HG03108 (cell line): ENCODE measurements at regions not wholly inside any gene's neighbourhood (a gene's known extent, or its start where the extent isn't known, plus 50 kb on each side); places are given as distances from the start of the nearest gene placed in this dataset.
"Not testable (repeated sequence)": the region's sequence is repeated elsewhere in the genome, so short reads cannot be mapped to it uniquely, and the experiment has no call there.

Source experiments
- ATAC-seq: cut with Tn5 transposase; IDR thresholded peaks from one replicate; pipeline ENCODE4 v1.9.1; 2021; ENCODE audit warnings: moderate library complexity; ENCODE audit not compliant: unreplicated experiment

DNA sequence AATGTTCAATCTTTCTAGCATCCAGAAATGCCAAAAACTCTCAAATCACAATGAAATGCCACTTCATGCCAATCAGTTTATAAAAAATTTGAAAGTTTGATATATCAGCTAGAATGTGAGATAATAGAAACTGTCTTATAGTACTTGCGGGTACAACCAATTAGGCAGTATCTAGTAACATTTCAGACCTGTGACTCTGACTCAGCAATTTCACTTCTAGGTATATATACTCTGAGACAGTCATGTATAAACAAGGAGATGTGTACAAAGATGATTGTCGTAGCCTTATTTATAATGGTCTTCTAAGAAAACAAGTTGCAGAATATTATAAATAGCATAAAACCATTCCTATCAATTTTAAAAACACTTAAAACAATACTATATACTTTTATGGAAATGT is 252.3 kb upstream of the PODXL start:
- no peak for ATAC-seq

DNA sequence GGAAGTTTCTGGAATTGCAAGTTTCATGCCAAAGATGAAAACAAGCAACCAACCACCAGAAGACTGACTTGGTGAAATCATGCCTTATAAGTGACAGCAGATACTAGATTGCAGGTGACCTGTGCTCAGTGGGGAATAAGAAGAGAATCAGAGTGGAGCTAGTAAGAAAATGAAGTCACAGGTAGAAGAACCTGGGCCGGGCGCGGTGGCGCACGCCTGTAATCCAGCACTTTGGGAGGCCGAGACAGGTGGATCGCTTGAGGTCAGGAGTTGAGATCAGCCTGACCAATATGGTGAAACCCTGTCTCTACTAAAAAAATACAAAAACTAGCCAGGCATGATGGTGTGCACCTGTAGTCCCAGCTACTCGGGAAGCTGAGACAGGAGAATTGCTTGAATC is 251.7 kb upstream of the PODXL start:
- not testable (repeated sequence) for ATAC-seq

DNA sequence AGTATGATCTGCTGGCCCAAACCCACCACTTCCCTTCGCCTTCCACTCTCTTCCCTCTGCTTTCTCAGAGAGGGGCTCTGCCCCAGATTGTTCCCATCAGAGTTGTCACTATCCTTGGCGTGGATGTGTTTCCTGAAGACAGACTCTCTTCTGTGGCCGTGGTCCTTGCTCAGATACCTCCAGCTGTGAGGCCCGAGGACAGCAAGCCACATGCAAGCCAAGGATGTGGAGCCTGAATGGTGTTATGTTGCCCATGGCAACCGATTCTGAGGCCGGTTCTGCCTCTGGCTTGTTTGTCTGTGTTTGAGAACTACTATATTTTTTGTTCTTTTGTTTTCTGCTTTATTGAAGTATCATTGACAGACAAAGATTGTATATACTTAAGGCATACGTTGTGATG is 247.4 kb upstream of the PODXL start:
- ATAC-seq, result no peak

DNA sequence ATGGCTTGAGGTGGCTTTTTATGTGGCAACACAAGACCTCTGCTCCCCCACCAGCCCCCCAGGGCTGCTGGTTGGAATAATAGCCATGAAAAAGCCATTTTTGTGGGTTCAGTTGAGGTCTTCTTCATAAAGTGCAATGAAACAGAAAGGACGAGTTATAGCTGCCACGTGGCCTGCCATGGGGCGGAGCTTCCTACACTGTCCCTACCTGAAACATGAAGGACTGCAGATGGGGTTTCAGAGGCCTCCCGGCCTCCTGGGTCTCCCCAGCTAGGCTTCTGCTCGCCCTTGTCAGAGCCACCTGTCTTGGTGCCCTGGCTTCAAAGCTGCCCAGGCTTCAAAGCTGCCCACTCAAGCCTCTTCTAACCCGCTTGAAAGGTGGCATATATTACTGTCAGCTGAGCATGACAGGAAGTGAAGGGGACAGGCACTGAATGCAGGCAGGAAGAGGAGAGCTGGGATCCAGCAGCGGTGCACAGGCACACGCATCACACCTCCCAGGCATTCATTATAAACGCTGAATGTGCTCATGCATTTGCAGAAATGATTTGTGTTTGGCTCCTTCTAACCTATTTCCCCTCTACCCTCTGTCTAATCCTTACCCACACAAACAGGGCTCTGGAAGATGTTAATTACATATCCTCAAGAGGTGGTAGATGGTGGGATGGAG is 245.9 kb upstream of the PODXL start:
- no peak for ATAC-seq

DNA sequence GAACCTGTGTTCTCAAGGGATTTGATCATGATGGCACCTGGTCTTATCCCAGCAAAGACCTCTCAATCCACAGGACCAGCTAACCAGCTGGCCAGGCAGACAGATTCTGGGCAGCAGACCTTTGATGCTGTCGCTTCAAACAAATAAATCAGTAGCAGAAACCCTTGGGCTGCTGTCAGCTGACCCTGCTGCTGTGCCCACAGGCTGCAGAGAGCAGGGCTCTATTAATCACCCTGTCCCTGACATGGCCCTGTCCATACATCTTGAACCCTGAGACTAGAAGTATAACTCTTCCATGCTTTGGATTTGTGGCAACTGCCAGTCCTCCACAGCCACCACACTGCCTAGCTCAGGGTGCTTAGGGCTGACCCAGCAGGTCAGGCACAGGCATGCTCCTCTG is 244.1 kb upstream of the PODXL start:
- no peak for ATAC-seq

DNA sequence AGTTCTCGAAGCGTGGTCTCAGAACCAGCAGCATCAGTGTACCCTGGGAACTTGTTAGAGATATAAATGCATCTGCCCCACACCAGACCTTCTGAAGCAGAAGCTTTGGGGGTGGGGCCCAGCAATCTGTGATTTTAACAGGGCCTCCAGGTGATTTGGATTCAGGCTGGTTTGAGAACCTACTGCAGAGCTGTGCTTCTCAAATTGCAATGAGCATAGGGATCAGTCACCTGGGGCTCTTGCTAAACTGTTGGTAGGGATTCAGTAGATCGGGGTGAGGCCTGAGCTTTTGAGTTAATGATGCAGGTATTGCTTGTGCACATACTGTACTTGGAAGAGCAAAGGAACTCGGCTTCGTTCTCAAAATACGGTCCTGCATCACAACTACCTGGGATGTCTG is 243.6 kb upstream of the PODXL start:
- no peak for ATAC-seq

DNA sequence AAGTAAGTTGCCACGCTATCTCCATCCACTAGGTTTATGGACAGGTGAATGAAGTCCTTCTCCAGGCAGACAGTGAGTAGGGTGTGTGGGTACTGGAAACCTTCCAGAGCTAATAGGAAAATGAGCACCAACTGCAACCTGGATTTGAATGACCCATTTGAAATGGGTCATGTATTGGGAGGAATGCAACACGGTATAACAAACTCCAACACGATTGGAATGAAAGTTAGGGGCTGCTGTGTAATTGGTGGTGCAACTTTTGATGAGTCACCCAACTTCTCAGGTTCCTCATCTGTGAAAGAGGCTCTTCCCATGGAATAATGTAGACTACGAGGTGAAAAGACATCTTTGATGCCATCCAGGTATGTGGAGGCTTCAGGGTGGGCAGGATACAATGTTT is 241.4 kb upstream of the PODXL start:
- no peak for ATAC-seq

DNA sequence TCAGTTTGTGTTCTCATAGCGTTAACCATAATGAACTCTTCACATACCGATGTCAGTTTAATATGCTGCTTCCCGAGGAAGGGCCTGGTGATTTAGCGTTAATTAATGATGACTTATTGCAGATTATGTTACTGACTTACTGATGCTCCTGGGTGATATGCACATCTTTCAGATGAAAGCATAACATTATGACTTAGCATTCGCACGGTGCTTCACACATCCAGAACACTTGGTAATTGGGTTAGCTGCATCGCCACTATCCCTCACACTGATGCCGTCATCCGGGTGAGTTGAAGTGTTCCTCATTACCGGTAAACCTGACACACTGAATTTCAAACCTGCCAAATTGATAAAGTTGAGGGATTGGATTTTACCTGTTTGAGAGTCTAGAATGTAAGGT is 239.0 kb upstream of the PODXL start:
- ATAC-seq, result no peak

DNA sequence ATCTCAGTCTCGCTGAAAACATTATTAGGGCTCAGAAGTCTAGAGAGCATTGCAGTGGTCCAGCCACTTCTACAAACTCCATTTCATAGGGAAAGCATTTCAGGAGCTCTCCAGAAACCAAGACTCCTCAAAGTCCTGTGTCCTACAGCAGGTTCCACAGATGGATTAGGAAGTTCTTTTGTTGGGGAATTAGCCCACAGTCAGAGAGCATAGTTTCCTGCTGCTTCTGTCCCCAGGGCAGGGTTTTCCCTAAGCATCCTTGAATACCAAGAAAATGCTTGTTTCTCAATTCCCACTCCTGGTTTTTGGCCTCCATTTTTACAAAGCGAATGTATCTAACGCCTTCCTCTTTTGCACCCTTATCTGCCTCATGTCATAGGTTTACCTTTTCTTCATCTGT is 235.9 kb upstream of the PODXL start:
- ATAC-seq, result no peak

DNA sequence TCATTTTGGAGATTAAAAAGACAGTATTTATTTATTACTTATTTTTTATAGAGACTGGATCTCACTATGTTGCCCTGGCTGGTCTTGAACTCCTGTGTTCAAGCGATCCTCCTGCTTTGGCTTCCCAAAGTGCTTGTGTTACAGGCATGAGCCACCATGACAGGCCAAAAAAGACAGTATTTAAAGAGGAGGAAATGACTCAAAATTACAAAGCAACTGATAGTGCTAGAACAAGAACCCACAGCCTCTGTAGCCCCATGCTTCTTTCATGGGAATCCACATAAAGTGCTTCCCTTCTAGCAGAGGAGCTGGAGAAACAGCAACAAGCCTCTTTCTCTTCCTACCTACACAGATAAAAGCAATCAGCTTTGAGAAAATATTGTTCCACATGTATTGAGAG is 230.7 kb upstream of the PODXL start:
- ATAC-seq, result no peak

DNA sequence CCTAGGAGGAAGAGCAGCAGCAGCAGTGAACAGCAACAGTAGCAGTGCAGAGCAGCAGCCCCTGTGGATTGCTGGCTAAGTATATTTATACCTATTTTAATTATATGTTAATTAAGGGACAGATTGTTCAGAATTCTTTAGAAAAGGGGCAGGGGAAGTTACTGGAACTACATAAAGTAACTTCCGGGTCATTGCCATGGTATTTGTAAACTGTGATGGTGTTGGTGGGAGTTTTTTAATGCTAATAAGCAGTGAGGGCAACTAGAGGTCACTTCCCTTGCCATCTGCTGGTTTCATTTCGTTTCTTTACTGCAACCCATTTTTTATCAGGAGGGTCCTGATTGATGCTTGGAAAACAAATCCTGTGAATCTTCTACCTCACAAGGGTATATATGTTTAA is 229.8 kb upstream of the PODXL start:
- no peak for ATAC-seq

DNA sequence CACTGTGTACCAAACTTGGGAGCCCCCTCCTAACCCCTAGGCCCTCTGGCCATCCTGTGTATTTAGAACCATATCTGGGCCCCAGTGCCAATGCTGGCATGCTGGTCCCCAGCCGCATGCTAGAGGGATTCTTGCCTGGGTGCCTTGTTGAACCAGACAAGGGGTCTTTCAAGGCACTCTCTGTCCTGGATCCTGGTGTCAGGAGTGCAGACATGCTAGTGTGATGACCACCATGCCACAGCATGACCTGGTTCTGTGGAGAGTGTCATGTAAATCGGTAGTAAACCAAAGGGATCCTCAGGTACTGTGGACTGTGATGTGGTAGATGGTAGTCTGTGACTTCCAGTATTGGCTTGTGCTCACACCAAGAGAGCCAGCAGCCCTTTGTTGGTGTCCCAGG is 222.2 kb upstream of the PODXL start:
- no peak for ATAC-seq

DNA sequence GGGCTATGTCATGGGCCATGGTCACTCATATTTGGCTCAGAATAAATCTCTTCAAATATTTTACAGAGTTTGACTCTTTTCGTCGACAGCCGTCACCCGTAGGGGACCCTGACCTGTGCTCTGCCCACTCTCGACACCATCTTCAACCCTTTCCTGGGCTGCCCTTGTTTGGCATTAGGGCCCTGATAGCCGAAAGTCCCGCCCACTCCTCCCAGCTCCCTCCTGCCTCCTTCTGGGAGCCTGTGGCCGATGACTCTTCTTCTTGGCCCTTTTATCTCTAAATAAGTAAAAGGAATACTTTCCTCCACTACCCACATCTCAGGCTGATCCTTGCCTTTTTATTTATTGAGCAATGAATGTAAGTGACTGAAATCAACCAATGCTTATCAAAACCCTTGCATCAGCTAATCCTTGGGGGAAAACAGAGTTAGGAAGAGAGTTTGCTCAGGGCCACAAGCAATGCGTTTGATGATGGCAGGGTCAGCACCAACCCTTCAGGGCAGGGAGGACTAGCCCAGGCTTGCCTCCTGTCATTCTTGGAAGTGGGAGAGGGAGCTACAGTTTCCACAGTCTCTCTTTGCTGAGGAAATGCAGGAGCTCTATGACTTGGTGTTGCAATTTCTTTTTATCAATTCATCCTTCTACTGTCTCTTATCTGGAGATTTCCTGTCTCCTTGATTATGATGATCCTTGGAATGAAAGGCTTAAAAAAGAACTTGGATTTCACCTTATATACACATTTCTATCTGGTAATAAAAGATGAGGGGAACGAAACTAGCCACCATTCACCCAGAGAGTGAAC is 218.2 kb upstream of the PODXL start:
- no peak for ATAC-seq

DNA sequence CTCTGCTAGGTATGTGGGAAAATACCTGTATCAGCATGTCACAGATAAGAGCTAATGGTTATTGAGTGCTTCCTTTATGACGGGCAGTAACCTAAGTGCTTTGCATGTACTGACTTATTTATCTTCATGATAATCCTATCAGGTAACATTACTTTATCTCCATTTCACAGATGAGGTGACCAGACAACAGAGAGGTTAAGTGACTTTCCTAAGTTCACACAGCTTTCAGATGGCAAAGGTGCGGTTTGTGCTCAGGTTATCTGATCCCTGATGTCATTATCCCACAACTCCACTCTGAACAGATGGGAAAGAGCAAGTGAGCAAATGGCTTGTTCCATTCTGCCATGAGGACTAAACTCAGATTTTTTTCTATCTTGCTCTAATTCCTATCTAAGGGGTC is 217.0 kb upstream of the PODXL start:
- ATAC-seq, result no peak

DNA sequence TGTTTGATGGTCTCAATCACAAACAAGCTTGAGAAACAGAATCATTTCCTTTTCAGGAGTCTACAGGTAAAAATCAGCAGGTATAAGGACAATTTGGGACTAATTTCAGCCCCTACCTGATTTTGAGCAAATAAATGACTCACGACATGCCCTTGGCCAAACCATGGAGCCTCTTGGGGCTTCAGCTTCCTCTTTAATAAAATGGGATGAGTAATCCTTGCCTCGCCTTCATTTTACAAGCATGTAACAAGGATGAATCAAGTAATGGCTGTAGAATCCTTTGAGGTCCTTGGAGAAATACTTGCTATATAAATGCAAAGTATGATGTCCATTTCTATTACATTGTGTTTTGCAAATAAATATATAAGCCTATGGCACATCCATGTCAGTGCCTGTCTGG is 212.8 kb upstream of the PODXL start:
- ATAC-seq, result no peak

DNA sequence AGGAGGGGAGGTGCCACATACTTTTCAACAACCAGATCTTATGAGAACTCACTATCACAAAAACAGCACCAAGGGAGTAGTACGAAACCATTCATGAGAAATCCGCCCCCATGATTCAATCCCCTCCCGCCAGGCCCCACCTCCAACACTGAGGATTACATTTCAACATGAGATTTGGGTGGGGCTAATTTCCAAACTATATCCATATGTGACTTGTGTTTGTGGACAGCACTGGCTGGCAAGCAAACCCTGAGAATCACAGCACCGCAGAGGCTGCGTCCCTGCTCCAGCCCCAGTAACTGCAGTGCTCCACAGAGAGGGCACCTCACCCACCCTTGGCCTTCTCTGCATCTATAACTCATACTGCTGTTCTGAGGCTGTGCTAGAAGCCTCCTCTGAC is 211.2 kb upstream of the PODXL start:
- ATAC-seq, result no peak

DNA sequence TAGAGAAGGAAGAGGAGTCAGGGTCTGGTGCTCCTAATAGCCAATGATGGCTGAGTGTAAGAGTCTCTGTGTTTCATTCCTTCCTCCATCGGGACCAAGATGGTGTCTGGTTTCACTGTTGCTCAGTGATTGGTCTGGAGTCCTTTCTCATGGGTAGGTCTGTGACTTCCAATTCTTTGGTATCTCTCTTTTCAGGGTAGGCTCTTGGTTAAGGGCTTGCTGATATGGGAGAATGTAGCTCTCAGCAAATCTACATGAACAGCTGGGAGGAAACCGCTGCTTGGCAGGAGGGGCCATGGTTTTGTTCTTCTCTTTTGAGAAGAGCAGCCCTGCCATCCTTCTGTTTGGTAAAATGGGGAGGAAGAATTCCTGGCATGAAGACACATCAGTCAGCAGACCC is 209.1 kb upstream of the PODXL start:
- ATAC-seq, result no peak

DNA sequence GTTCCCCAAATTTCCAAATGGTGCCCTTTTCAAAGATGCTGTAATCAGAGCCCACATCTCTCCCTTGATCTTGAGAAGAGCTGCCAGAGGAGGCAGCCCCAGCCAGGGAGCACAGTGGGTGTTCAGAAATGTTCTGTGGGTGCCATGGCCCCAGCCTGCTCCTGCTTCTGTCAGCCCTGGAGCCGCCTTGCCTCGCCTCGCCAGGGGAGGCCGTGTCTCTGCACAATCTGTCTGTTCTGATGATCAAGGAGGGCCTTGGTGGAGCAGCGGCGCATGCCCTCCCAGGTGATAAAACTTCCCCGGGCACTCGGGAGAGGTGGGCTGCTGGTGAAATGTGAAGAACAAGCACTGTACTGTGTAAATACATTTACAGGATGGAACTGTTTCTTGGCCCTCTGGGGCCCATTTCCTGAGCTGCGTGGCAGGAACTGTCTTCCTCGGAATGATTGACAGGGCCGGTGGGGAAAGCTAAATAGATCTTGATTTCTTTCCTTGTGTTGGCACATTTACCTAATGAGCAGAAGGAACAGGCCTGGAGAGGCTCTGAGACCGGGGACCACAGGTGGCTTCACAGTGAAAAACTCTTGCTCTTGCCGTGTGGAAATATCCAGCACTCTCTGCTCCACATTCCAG is 207.8 kb upstream of the PODXL start:
- ATAC-seq, result no peak

DNA sequence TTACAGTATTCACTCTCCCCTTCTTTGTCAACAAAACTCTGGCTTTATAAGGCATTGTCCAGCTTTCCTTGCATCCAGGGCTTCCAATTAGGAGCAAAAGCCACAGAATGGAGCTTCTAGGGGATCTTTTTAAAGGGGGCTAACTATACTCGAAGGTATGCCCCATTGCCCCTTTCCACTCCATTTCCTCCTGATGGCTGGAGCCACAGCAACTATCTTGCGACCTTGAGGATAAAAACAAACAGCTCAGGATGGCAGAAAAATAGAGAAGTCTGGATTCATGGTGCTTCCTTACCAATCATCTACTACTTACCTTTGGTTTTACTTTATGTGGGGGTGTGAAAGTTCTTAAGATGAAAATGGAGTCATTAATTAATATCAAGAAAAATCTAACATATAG is 206.3 kb upstream of the PODXL start:
- no peak for ATAC-seq

DNA sequence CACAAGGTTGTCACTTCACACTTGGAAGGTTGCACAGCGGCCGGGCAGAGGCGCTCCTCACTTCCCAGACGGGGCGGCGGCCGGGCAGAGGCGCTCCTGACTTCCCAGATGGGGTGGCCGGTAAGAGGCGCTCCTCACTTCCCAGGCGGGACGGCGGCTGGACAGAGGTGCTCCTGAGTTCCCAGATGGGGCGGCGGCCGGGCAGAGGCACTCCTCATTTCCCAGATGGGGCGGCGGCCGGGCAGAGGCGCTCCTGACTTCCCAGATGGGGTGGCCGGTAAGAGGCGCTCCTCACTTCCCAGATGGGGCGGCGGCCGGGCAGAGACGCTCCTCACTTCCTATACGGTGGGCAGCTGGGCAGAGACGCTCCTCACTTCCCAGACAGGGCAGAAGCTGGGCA is 199.4 kb upstream of the PODXL start:
- not testable (repeated sequence) for ATAC-seq

DNA sequence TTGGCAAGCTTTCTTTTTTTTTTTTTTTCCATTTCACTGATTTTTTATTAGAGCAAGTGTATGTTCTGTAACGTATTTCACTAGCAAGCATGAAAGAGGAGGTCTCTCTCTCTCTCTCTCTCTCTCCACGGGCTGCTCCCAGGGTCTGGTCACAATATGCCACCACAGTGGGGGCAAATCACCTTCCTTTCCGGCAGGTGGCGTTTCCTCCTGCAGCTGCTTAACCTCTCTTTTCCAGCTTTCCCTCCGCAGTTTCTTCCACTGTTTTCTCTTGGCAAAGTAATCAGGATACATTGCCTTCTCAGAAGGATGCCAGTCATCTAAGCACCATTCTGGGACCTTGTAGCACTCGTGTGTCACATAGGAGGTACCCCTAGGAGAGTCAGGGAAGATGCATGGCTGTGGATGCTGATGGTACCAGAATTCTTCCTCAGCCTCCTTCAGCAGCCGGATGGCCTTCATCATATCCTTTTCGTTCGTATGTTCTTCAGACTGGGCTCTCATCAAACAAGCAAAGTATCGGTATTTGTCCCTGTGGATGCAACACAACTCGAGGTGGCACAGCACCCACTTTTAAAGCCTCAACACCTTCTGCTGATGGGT is 197.3 kb upstream of the PODXL start:
- ATAC-seq, result no peak

DNA sequence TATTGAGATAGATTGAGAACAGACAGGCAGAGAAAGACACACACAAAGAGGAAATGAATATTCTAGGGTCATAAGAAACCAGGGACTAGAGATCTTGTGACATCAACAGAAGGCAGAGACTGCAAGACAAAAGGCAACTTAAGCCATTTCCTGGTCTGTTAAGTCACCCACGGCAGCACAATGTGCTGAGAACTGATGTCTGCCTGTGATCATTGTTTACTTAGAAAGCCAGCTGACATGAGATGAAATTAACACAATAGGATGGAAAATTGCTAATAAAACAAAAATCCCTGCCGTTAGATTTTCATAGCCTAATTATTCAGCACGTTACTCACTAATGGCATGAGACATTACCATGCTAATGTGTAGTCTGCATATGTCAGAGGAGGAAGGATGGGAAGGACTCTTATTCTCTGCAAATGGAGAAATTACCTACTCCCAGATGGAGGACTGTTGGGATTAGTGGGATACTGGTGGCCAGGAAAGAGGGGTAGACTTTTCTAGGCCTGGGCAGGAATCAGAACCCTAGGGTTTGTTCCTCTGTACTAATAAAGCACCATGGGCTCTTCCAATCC is 191.3 kb upstream of the PODXL start:
- ATAC-seq, result no peak
